HCT116 (cell line): ENCODE measurements at regions not wholly inside any gene's neighbourhood (a gene's known extent, or its start where the extent isn't known, plus 50 kb on each side); places are given as distances from the start of the nearest gene placed in this dataset.
"Not testable (repeated sequence)": the region's sequence is repeated elsewhere in the genome, so short reads cannot be mapped to it uniquely, and the experiment has no call there.

Experiments used
- ATAC-seq: fragments of 200-7000 bp; cut with Tn5 transposase; 2 replicates; pipeline ENCODE4 v1.9.1; 2020; ENCODE audit warnings: mild to moderate bottlenecking, moderate library complexity
- BruUV-seq: library from RNA; stranded (reverse); fragments of 400-500 nt; replicated peaks from 2 replicates; lab custom pipeline; 2021; lab: Mats Ljungman, UMichigan
- CTCF ChIA-PET: fragments of 300-600 bp; sonication (Branson Sonifier 250); formaldehyde crosslinking; loops from one replicate; lab custom pipeline; 2021; ENCODE audit warnings: antibody characterized with exemption; lab: Charles Lee
- POLR2A ChIA-PET: fragments of 300-600, 350-600 bp; sonication (Branson Sonifier 250); formaldehyde crosslinking; loops from one replicate; lab custom pipeline; 2021; ENCODE audit warnings: antibody characterized with exemption; lab: Charles Lee
- RAD21 ChIA-PET, 2 experiments: fragments of 300-600 bp; sonication (Branson Sonifier 250); formaldehyde crosslinking; loops; one replicate each; lab custom pipeline; 2023; ENCODE audit warnings: low total read pairs in 2 of 2; ENCODE audit not compliant: uncharacterized antibody in 2 of 2, unreplicated experiment in 2 of 2, low non-redundant PET in 1 of 2; lab: Charles Lee
- DNase-seq: peaks from one replicate; pipeline ENCODE4 v3.0.0-alpha.2; 2010; ENCODE audit warnings: low read depth, low spot score
- H2AFZ ChIP-seq: fragments of 200-600 bp; shearing (Covaris generic), sonication (generic); 2 replicates; pipeline ENCODE4 v1.6.1; 2017; ENCODE audit warnings: low read depth, mixed run types, mixed read lengths, antibody characterized with exemption, low read length; ENCODE audit not compliant: poor library complexity, severe bottlenecking
- H3K27ac ChIP-seq: 2 replicates; pipeline ENCODE4 v1.5.1; 2012; ENCODE audit warnings: low read depth, low read length
- H3K27me3 ChIP-seq: fragments of 200-600 bp; sonication (generic); 2 replicates; pipeline ENCODE4 v1.6.1; 2016; ENCODE audit warnings: mixed run types, low read length, mixed read lengths; ENCODE audit not compliant: insufficient read depth
- H3K36me3 ChIP-seq, 2 experiments: fragments of 200-500 bp in 1 of 2; fragments of 200-600 bp in 1 of 2; sonication (Bioruptor generic) in 1 of 2; sonication (generic) in 1 of 2; 2 replicates each; pipeline versions ENCODE4 v1.5.1 to v1.6.1; 2014 to 2016; ENCODE audit warnings: low read length in 2 of 2, inconsistent platforms in 1 of 2, mixed read lengths in 1 of 2, mixed run types in 1 of 2; ENCODE audit not compliant: insufficient read depth in 2 of 2, control insufficient read depth in 1 of 2
- H3K4me1 ChIP-seq, 2 experiments: fragments of 200-600 bp in 1 of 2; sonication (generic) in 1 of 2; 2 replicates each; pipeline versions ENCODE4 v1.5.1 to v1.6.1; 2012 to 2017; ENCODE audit warnings: low read length in 2 of 2, inconsistent platforms in 1 of 2, mild to moderate bottlenecking in 1 of 2, mixed read lengths in 1 of 2, mixed run types in 1 of 2, moderate library complexity in 1 of 2; ENCODE audit not compliant: insufficient read depth in 2 of 2, control insufficient read depth in 1 of 2
- H3K4me2 ChIP-seq: fragments of 200-600 bp; sonication (generic); 2 replicates; pipeline ENCODE4 v1.6.1; 2017; ENCODE audit warnings: mixed run types, low read length, mixed read lengths
- H3K4me3 ChIP-seq, 2 experiments: fragments of 200-600 bp in 1 of 2; sonication (generic) in 1 of 2; replicated peaks in 1 of 2; 2 replicates each; pipeline ENCODE4 v1.5.1; 2011 to 2016; ENCODE audit warnings: low read length in 2 of 2, control low read depth in 1 of 2, low read depth in 1 of 2, mild to moderate bottlenecking in 1 of 2, mixed read lengths in 1 of 2, mixed run types in 1 of 2
- H3K79me2 ChIP-seq: fragments of 200-600 bp; sonication (generic); 2 replicates; pipeline ENCODE4 v1.6.1; 2017; ENCODE audit warnings: mild to moderate bottlenecking, mixed run types, low read length, moderate library complexity, mixed read lengths; ENCODE audit not compliant: insufficient read depth
- H3K9ac ChIP-seq: fragments of 200-600 bp; sonication (generic); 2 replicates; pipeline ENCODE4 v1.6.1; 2016; ENCODE audit warnings: low read length, mixed read lengths
- H3K9me2 ChIP-seq: fragments of 200-600 bp; sonication (generic), shearing (Covaris generic); 2 replicates; pipeline ENCODE4 v1.6.1; 2017; ENCODE audit warnings: mixed run types, mild to moderate bottlenecking, moderate library complexity; ENCODE audit not compliant: insufficient read depth
- H3K9me3 ChIP-seq, 2 experiments: fragments of 200-500 bp in 1 of 2; fragments of 200-600 bp in 1 of 2; sonication (Bioruptor generic) in 1 of 2; sonication (generic) in 1 of 2; 2 replicates each; pipeline ENCODE4 v1.6.1; 2014 to 2017; ENCODE audit warnings: low read length in 2 of 2, mixed read lengths in 2 of 2, inconsistent platforms in 1 of 2, low read depth in 1 of 2, mild to moderate bottlenecking in 1 of 2, mixed run types in 1 of 2, moderate library complexity in 1 of 2; ENCODE audit not compliant: control insufficient read depth in 1 of 2, insufficient read depth in 1 of 2
- H4K20me1 ChIP-seq: fragments of 200-600 bp; sonication (generic), shearing (Covaris generic); 2 replicates; pipeline ENCODE4 v1.6.1; 2017; ENCODE audit warnings: mixed run types, mild to moderate bottlenecking, moderate library complexity; ENCODE audit not compliant: insufficient read depth
- CBX3 ChIP-seq: IDR thresholded peaks from 2 replicates; pipeline ENCODE4 v1.6.1; 2012; ENCODE audit warnings: low read depth
- CEBPB ChIP-seq: IDR thresholded peaks from 2 replicates; pipeline ENCODE4 v1.6.1; 2012; ENCODE audit warnings: low read depth
- ELF1 ChIP-seq: IDR thresholded peaks from 2 replicates; pipeline ENCODE4 v1.6.1; 2012; ENCODE audit warnings: low read depth, borderline replicate concordance
- EZH2phosphoT487 ChIP-seq: fragments of 200-600 bp; IDR thresholded peaks from 2 replicates; pipeline ENCODE4 v1.6.1; 2018; ENCODE audit warnings: antibody characterized with exemption, borderline replicate concordance
- FOSL1 ChIP-seq: IDR thresholded peaks from 2 replicates; pipeline ENCODE4 v1.6.1; 2012; ENCODE audit warnings: low read depth
- JUND ChIP-seq: IDR thresholded peaks from 2 replicates; pipeline ENCODE4 v1.6.1; 2012
- POLR2A ChIP-seq: IDR thresholded peaks from 2 replicates; pipeline ENCODE4 v1.7.0; 2011; ENCODE audit warnings: borderline replicate concordance; ENCODE audit not compliant: insufficient read depth, insufficient read length; ENCODE audit errors: extremely low read depth
- SP1 ChIP-seq: IDR thresholded peaks from 2 replicates; pipeline ENCODE4 v1.6.1; 2012; ENCODE audit warnings: low read depth
- SRF ChIP-seq: IDR thresholded peaks from 2 replicates; pipeline ENCODE4 v1.6.1; 2012; ENCODE audit warnings: low read depth
- TCF7L2 ChIP-seq: IDR thresholded peaks from 2 replicates; pipeline ENCODE4 v1.7.0; 2011; ENCODE audit warnings: borderline replicate concordance, inconsistent platforms; ENCODE audit not compliant: insufficient read depth, insufficient read length; ENCODE audit errors: extremely low read depth
- ZFX ChIP-seq: fragments of 450-650 bp; IDR thresholded peaks from 2 replicates; pipeline ENCODE4 v1.6.1; 2017
- ZNF274 ChIP-seq: fragments of 200-500 bp; sonication (Bioruptor generic); IDR thresholded peaks from 2 replicates; pipeline ENCODE4 v1.6.1; 2014; ENCODE audit warnings: mild to moderate bottlenecking, low read depth, low read length, inconsistent platforms
- intact Hi-C: fragments of 100-400 bp; cut with micrococcal nuclease; formaldehyde crosslinking; loops from 2 replicates; pipeline ENCODE4 v1.10.0; 2022

DNA sequence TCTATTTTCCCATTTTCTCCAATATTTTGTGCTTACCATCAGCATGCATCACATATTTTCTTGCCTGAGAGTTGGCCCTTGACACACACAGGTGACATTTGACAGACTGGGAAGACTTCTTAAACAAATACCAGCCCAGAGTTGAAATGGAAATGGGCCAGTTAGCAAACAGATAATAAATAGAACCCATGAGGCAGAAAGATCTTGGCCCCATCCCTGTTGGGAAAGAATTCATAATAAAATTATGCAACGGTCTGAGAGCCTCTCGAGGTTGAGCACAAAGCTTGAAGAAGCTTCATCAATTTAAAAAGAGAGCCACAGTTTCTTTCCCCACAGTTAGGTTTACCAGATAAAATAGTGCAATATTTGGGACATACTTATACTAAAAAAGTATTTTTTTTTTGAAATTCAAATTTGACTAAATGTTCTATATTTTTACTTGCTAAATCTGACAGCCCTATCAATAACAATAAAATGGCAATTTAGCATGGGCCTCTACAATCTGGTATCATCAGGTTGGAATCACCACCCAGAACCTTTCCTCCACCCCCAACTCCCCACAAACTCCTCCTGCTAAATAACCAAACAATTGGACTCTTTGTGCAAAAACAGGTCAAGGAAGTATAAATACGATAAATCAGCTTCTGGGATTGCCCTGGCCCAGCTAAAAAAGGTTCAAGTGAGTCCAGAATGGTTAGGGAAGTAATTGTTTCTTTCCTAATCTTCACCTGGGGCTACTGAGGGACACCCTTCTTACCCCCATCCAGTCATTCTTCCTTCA is 129.8 kb downstream of the CD164 start:
- RAD21 ChIA-PET: no interaction called here
- no peak overlapping the region for H3K4me2 ChIP-seq
- DNase-seq (no peak), ATAC-seq (no peak)
- no peaks in the 10 kb centered on the region for H3K9me2 ChIP-seq
- no peak overlapping the region for H3K9ac ChIP-seq
- no TSS peak for BruUV-seq
- no peak overlapping the region for H2AFZ ChIP-seq
- H3K9me3 ChIP-seq: no peaks in the 10 kb centered on the region
- H3K4me3 ChIP-seq: no peak overlapping the region
- intact Hi-C loops: no loop called here
- TF ChIP-seq CBX3 (no peak), TCF7L2 (no peak)
- CTCF ChIA-PET: no interaction called here
- no peaks in the 10 kb centered on the region for H3K27me3 ChIP-seq
- POLR2A ChIA-PET: no interaction called here
- no peaks in the 10 kb centered on the region for H3K79me2 ChIP-seq
- H4K20me1 ChIP-seq: no peaks in the 10 kb centered on the region
- H3K36me3 ChIP-seq: no peaks in the 10 kb centered on the region
- no peak overlapping the region for H3K27ac ChIP-seq
- H3K4me1 ChIP-seq: no peaks in the 10 kb centered on the region

DNA sequence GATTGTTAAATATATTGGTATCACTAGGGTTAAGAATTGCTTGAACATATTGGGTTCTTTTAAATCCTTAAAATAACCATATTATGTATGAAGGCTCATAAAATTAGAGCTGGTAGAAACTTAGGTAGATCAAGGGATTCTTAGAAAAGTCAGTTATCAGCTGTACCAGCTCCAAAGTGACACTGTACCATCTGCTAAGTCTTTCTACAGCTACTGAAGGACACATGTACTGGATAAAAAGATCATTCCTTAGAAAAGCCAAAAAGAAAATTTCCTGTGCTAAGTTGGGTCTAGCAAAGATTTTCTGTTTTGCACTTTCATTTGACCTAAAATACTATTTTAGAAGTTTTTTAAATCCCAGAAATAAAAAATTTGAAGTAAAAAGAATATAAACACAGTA is 130.4 kb downstream of the CD164 start:
- Histone ChIP-seq H3K27ac (no peak overlapping the region), H4K20me1 (no peaks in the 10 kb centered on the region), H3K4me2 (no peak overlapping the region), H3K9ac (no peak overlapping the region), H3K9me2 (no peaks in the 10 kb centered on the region), H3K4me1 (no peaks in the 10 kb centered on the region), H3K4me3 (no peak overlapping the region), H3K79me2 (no peaks in the 10 kb centered on the region), H3K9me3 (no peaks in the 10 kb centered on the region), H3K27me3 (no peaks in the 10 kb centered on the region), H2AFZ (no peak overlapping the region), H3K36me3 (no peaks in the 10 kb centered on the region)
- ChIA-PET RAD21 (no interaction called here), POLR2A (no interaction called here), CTCF (no interaction called here)
- ATAC-seq (no peak), DNase-seq (no peak)
- no peak for TF ChIP-seq SRF
- no peak for TF ChIP-seq CEBPB
- TF ChIP-seq CBX3: no peak
- TF ChIP-seq SP1: no peak
- no peak for TF ChIP-seq FOSL1
- no peak for TF ChIP-seq ELF1
- no peak for TF ChIP-seq EZH2phosphoT487
- TF ChIP-seq ZNF274: no peak
- no peak for TF ChIP-seq POLR2A
- TF ChIP-seq ZFX: no peak
- no peak for TF ChIP-seq JUND
- no TSS peak for BruUV-seq
- intact Hi-C loops: no loop called here

DNA sequence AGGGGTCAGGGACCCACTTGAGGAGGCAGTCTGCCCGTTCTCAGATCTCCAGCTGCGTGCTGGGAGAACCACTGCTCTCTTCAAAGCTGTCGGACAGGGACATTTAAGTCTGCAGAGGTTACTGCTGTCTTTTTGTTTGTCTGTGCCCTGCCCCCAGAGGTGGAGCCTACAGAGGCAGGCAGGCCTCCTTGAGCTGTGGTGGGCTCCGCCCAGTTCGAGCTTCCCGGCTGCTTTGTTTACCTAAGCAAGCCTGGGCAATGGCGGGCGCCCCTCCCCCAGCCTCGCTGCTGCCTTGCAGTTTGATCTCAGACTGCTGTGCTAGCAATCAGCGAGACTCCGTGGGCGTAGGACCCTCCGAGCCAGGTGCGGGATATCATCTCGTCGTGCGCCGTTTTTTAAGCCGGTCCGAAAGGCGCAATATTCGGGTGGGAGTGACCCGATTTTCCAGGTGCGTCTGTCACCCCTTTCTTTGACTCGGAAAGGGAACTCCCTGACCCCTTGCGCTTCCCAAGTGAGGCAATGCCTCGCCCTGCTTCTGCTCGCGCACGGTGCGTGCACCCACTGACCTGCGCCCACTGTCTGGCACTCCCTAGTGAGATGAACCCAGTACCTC is 131.6 kb downstream of the CD164 start:
- DNase-seq, H3K9me3 ChIP-seq, intact Hi-C loops, H3K36me3 ChIP-seq, ATAC-seq, H4K20me1 ChIP-seq, POLR2A ChIA-PET, H3K27me3 ChIP-seq, H3K4me3 ChIP-seq, H3K9ac ChIP-seq, H2AFZ ChIP-seq, CTCF ChIA-PET, BruUV-seq, H3K79me2 ChIP-seq, RAD21 ChIA-PET, H3K4me2 ChIP-seq, H3K4me1 ChIP-seq, H3K9me2 ChIP-seq, H3K27ac ChIP-seq: not testable (repeated sequence)
